ENCODE measurements at regions not wholly inside any gene's neighbourhood (a gene's known extent, or its start where the extent isn't known, plus 50 kb on each side); places are given as distances from the start of the nearest gene placed in this dataset.

- no peak for DNase-seq
- TF ChIP-seq CTCF (IDR thresholded peaks at IDR 0.05) (no peak), EP300 (IDR thresholded peaks at IDR 0.05) (no peak), POLR2A (IDR thresholded peaks at IDR 0.05) (no peak)
- H3K4me3 ChIP-seq = no peak overlapping the region
- H3K4me1 ChIP-seq (ENCODE audit: insufficient read depth) = no peaks in the 10 kb centered on the region
- 69 to 71% (median 71%) methylated on average over 9 of the region's 9 CpGs for WGBS, 3 donors
- no peaks in the 10 kb centered on the region for H3K9me3 ChIP-seq
- H3K36me3 ChIP-seq = no peaks in the 10 kb centered on the region
- intact Hi-C loops (cut with DNase I) = no loop called here
- no peaks in the 10 kb centered on the region for H3K27me3 ChIP-seq
- no peak overlapping the region for H3K27ac ChIP-seq
Observed at GRCh38 chr10:8305876-8306652, 251.6 kb downstream of the GATA3 start.

GRCh38 chr10:8306685-8307364 lies 252.3 kb downstream of the GATA3 start:
- Histone ChIP-seq H3K27ac (no peak overlapping the region), H3K36me3 (no peaks in the 10 kb centered on the region), H3K4me1 (ENCODE audit: insufficient read depth) (no peaks in the 10 kb centered on the region), H3K27me3 (no peaks in the 10 kb centered on the region), H3K4me3 (no peak overlapping the region), H3K9me3 (no peaks in the 10 kb centered on the region)
- no peak for TF ChIP-seq EP300 (IDR thresholded peaks at IDR 0.05)
- no peak for TF ChIP-seq CTCF (IDR thresholded peaks at IDR 0.05)
- TF ChIP-seq POLR2A (IDR thresholded peaks at IDR 0.05) = no peak
- intact Hi-C loops (cut with DNase I) = no loop called here
- 76 to 81% (median 78%) methylated on average over 4 of the region's 4 CpGs for WGBS, 3 donors
- DNase-seq = no peak

- no peak for DNase-seq
- no peak overlapping the region for H3K27ac ChIP-seq
- H3K4me1 ChIP-seq (ENCODE audit: insufficient read depth) = no peaks in the 10 kb centered on the region
- no peaks in the 10 kb centered on the region for H3K27me3 ChIP-seq
- no peaks in the 10 kb centered on the region for H3K36me3 ChIP-seq
- intact Hi-C loops (cut with DNase I) = no loop called here
- no peak overlapping the region for H3K4me3 ChIP-seq
- 21 to 91% (median 86%) methylated on average over 2 of the region's 2 CpGs for WGBS, 3 donors
- no peak for TF ChIP-seq CTCF (IDR thresholded peaks at IDR 0.05)
- TF ChIP-seq POLR2A (IDR thresholded peaks at IDR 0.05) = no peak
- TF ChIP-seq EP300 (IDR thresholded peaks at IDR 0.05) = no peak
- no peaks in the 10 kb centered on the region for H3K9me3 ChIP-seq
Observed at GRCh38 chr10:8310930-8311329, 256.4 kb downstream of the GATA3 start.

- Histone ChIP-seq H3K27me3 (no peaks in the 10 kb centered on the region), H3K4me1 (ENCODE audit: insufficient read depth) (no peaks in the 10 kb centered on the region), H3K27ac (no peak overlapping the region), H3K4me3 (no peak overlapping the region), H3K9me3 (no peaks in the 10 kb centered on the region), H3K36me3 (no peaks in the 10 kb centered on the region)
- 68 to 79% (median 74%) methylated on average over 2 of the region's 2 CpGs for WGBS, 3 donors
- no peak for TF ChIP-seq POLR2A (IDR thresholded peaks at IDR 0.05)
- no peak for TF ChIP-seq EP300 (IDR thresholded peaks at IDR 0.05)
- TF ChIP-seq CTCF (IDR thresholded peaks at IDR 0.05) = no peak
- intact Hi-C loops (cut with DNase I) = no loop called here
- no peak for DNase-seq
Observed at GRCh38 chr10:8311526-8312070, 257.1 kb downstream of the GATA3 start.
